GM12891 (cell line): ENCODE measurements at regions not wholly inside any gene's neighbourhood (a gene's known extent, or its start where the extent isn't known, plus 50 kb on each side); places are given as distances from the start of the nearest gene placed in this dataset.

Source experiments
- DNase-seq: peaks from one replicate; pipeline ENCODE4 v3.0.0; 2011; ENCODE audit warnings: low spot score; ENCODE audit not compliant: insufficient read length
- FAIRE-seq: peaks from 2 replicates; lab custom pipeline; 2011; peaks lifted over from hg19 to GRCh38; lab: Jason Lieb, UNC
- PAX5 ChIP-seq: IDR thresholded peaks from 2 replicates; pipeline ENCODE4 v1.6.1; 2011; ENCODE audit warnings: low read length, moderate library complexity, mild to moderate bottlenecking; ENCODE audit not compliant: insufficient read depth, severe bottlenecking
- POLR2A ChIP-seq: IDR thresholded peaks from 2 replicates; pipeline ENCODE4 v1.6.1; 2011; ENCODE audit warnings: low read depth, low read length, control low read depth
- POLR2AphosphoS5 ChIP-seq: IDR thresholded peaks from 2 replicates; pipeline ENCODE4 v1.6.1; 2011; ENCODE audit warnings: low read depth, low read length, control low read depth
- POU2F2 ChIP-seq: IDR thresholded peaks from 2 replicates; pipeline ENCODE4 v1.6.1; 2011; ENCODE audit warnings: low read depth, mild to moderate bottlenecking, control low read depth, low read length, moderate library complexity
- SPI1 ChIP-seq: IDR thresholded peaks from 2 replicates; pipeline ENCODE4 v1.6.1; 2011; ENCODE audit warnings: low read depth, low read length, control low read depth
- TAF1 ChIP-seq: IDR thresholded peaks from 2 replicates; pipeline ENCODE4 v1.6.1; 2011; ENCODE audit warnings: low read depth, low read length, control low read depth

- no peak for TF ChIP-seq POU2F2
- no peak for TF ChIP-seq TAF1
- TF ChIP-seq SPI1: no peak
- TF ChIP-seq POLR2A: no peak
- TF ChIP-seq PAX5: no peak
- TF ChIP-seq POLR2AphosphoS5: no peak
- FAIRE-seq: no peak
- no peak for DNase-seq
These were observed 225.6 kb downstream of the HAUS1 start for GRCh38 chr18:46329736-46330246.

DNA sequence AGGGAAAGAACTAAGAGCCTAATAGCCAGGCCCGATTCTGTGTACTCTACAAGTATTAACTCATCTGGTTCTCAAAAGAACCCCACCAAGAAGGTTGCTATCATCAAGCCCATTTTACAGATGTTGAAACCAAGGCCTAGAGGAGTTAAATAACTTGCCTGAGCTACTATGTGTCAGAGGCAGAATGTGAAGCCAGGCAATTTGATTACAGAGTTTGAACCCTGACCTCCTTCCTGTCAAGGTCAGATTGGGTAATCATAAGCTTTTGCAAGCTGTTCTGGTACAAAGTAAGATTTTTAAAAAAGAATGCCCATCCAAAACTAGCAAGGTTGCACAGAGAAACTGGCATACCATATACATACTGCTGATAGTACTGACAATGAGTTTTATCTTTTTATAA lies 227.1 kb downstream of the HAUS1 start:
- DNase-seq (no peak), FAIRE-seq (no peak)

DNA sequence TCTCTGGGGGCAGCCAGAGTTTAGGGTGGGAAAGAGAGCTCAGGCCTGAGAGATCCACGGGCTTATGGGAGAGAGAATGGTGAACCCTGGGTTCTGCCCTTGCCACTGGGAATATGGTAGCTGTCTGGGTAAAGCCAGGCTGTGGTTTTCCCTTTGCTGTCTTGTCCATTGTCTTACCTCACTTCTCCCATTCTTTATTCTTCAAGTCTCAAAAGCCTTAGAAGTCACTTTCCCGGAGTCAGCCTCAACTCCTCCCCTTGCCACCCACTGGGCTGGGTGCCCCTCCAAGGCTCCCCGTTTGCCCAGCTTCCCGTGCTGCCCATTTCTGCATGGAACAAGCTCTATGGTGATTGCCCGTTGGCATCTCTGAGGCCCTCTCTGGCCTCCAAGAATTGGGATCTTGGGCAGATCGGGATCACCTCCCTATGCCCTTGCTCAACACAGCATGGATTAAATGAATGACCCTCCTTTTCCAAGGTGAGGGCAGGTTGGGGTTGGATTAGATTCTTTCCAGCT lies 228.2 kb downstream of the HAUS1 start:
- DNase-seq: no peak
- TF ChIP-seq POLR2A: no peak
- TF ChIP-seq POU2F2: no peak
- no peak for TF ChIP-seq SPI1
- no peak for TF ChIP-seq TAF1
- FAIRE-seq: no peak

More for the DNA sequence above, 227.1 kb downstream of the HAUS1 start:
- TF ChIP-seq POLR2AphosphoS5 (no peak), POU2F2 (no peak), POLR2A (no peak), TAF1 (no peak), PAX5 (no peak), SPI1 (no peak)

GRCh38 chr18:46332921-46333341 lies 228.7 kb downstream of the HAUS1 start:
- peak; percentile 60 for FAIRE-seq
- TF ChIP-seq SPI1 (no peak), POLR2A (no peak), PAX5 (no peak)
- DNase-seq: no peak

DNA sequence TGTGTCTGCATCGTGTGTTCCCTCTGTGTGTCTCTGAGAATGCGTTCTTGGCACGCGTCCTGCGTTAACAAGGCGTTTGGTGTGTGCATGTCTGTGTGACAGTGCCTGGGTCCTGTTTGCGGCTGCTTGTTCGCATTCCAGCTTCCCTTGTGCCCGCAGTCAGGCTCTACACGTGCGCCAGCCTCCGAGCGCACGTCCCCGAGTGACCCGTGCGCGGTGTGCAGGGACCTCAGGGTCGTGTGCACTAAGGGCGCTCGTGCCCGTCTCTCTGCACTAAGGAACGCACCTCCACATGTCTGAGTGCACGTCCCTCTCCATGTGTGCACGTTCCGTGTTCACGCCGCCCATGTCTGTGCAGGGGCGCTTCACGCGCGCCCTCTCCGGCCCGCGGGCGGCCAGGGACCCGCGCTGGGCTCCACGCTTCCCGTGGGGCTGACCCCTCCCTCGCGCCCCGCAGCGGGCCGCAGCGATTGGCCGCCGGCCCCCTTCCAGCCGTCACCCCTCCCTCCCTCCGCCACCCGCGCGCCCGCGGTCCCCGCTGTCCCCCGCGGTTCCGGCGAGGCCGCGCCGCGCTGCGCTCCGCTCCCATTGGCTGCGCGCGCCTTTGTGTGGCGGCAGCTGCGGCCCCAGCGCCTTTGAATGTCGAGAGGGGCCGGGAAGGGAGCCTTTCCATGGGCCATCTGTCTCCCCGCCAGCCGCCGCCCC lies 229.4 kb downstream of the HAUS1 start:
- DNase-seq (no peak), FAIRE-seq (peak; percentile 9)
- TF ChIP-seq PAX5 (no peak), SPI1 (no peak), TAF1 (no peak), POLR2A (no peak), POU2F2 (no peak), POLR2AphosphoS5 (no peak)

DNA sequence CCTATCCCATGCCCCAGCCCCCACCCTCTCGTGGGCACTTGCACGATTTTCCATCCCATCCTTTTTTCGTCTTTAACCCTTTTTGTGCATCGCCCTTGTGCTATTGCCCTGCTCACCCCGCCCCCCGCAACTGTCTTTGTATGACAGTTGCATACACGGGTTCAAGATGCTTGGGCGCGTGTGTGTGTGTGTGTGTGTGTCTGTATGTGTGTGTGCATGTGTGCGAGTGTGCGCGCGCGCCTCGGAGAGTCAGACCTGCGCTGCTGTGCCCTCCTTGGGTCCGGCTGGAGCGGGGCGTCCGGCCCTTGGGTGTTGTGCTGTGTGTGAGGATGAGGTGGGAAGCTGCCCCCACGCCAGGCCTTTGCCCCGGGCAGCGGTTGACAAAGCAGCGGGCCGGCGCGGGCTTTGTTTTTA lies 230.7 kb downstream of the HAUS1 start:
- TF ChIP-seq SPI1 (no peak), POU2F2 (no peak), PAX5 (no peak), POLR2AphosphoS5 (no peak)
- no peak for FAIRE-seq

DNA sequence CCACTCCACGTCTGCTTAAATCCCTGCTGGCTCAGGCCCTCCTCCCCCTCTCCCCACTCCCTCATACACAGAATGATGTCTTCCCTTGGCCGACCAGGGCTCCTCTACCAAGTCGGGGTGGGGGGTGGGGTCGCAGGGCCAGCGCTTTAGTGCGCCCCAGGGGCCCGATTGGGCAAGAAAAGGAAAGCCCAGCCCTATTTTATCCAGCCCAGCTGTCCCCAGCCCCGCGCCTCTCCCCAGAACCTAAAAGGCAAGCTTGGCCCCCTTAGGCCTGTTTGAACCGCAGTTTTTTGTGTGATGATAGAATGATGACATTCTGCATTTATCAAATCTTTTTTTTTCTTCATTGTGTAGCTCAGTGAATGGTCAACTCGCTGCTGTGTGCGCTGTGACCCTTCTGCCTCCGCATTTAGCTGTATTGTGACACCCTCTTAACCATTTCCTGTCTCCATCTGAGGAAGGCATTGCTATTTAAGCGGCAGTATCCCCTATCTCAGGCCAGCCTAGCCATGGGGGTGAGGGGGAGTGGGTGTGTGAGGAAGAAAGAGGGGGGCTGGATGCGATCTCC lies 231.4 kb downstream of the HAUS1 start:
- TF ChIP-seq PAX5: no peak
- TF ChIP-seq POLR2A: no peak
- no peak for TF ChIP-seq SPI1
- TF ChIP-seq POLR2AphosphoS5: no peak
- TF ChIP-seq TAF1: no peak
- no peak for TF ChIP-seq POU2F2
- DNase-seq (no peak), FAIRE-seq (peak; percentile 51)

More for the DNA sequence above, 230.7 kb downstream of the HAUS1 start:
- DNase-seq: no peak

GRCh38 chr18:46336278-46337111 lies 232.3 kb downstream of the HAUS1 start:
- DNase-seq (no peak), FAIRE-seq (peak; percentile 63)
- TF ChIP-seq SPI1 (no peak), TAF1 (no peak), POU2F2 (no peak), POLR2AphosphoS5 (no peak), PAX5 (no peak), POLR2A (no peak)

DNA sequence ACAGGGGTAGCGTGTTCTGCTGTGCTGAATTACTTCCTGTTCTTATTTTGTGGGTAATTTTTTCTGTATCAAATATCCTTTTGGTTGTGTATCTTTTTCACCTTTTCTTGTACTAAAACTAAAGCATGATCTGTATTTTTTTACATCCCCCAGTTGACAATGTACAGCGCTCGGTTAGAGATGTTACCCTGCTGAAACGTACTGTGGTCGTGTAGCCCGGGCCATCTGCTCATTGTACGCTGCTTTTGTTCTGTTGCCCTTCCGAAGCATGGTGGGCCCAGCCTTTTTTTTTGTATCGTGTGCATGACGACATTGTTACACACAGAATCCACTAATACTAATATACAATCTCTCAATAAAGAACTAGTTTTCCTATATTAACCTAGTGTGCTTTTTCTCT lies 233.1 kb downstream of the HAUS1 start:
- FAIRE-seq (no peak), DNase-seq (no peak)
- TF ChIP-seq SPI1: no peak
- TF ChIP-seq PAX5: no peak
- no peak for TF ChIP-seq POU2F2
- TF ChIP-seq POLR2AphosphoS5: no peak
